HG03039 (cell line): ENCODE measurements at regions not wholly inside any gene's neighbourhood (a gene's known extent, or its start where the extent isn't known, plus 50 kb on each side); places are given as distances from the start of the nearest gene placed in this dataset.
"Not testable (repeated sequence)": the region's sequence is repeated elsewhere in the genome, so short reads cannot be mapped to it uniquely, and the experiment has no call there.

ENCODE experiments used
- ATAC-seq: cut with Tn5 transposase; IDR thresholded peaks from one replicate; pipeline ENCODE4 v1.9.1; 2021; ENCODE audit warnings: mild to moderate bottlenecking, moderate library complexity; ENCODE audit not compliant: unreplicated experiment

DNA sequence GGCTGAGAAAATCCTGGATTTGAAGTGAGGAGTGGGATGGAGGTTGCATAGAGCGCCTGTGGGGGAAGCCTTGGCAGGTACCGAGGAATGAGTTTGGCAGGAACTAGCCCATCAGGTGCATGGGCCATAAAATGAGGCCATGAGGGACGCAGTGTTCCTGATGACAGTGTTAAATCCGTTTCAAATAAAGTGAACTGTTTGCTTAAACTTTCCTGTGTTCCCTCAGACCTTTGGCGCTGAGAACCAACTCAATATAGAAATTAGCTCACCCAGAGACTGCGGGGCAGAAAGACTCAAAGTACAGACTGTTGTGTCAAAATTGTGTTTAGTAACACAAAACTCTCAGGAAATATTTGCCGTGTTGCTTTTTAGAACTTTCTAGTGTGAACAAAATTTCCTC, 250.0 kb upstream of the NR3C2 start:
- ATAC-seq = no peak

DNA sequence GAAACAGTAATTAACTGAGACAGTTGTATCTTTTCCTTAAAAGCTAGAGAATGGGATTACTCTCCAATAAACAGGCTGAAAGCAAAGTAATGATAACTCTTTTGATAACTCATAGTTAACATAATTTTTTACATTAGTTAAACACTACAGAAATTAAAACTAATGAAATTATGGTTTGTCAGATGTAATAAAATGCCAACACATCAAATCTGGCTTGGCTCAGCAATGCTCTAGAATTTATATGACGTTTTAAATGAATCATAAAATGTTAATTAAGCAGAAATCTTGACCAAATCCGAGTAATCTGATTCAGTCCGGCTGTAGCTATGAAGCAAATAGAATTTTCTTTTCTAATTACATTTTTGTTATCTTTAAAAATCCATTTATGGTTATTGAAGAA, 244.2 kb upstream of the NR3C2 start:
- ATAC-seq = no peak

DNA sequence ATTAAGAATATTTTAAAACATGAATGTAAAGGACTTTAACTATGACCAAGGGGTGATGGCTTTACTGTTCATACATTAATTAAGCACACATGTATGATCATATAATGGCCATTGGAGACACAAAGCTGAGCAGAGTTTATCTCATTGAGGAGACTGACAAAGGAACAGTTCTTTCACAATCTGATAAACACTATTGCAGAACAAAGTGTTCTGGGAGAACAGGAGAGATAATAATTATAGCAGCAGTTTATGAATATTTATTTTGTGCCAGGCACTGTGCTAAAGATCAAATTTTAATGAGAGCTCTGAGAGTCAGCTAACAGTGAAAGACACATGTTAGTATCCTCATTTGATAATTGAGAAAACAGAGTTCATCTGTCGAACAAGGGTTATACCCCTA, 242.4 kb upstream of the NR3C2 start:
- no peak for ATAC-seq

DNA sequence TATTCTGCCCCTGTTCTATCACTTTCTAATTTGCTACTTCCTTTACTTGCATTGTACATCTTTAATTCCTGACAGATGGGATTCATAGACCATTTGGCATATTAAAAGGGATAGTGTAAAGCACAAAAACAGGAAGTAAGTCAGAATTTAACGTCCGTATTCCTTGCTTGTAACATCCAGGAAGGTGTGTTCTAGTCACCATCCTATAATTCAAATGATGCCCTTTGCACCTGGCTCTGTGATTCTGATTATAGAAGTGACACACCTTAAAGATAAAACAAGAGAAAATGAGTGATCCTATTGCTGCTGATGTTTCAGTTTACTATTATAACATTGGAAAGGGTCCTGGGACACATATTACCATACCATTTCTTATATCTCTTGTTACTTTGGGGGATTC, 238.7 kb upstream of the NR3C2 start:
- no peak for ATAC-seq

DNA sequence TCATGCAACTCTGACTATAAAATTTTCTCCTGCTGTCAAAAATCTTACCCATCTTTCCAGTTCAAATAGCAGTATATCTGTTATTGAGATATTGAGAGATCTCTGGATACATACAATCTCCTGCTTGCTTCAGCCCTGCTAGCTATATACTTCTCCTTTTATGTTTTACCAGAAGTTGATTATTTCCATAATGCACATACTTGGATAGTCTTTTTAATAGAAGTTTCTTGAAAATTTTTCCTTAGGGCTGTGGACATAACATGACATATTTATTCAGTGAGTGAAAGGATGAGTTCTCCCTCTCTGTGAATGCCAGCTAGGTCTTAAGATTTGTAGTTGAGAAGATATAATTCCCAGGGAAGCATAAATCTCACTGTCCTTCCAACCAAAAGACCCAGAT, 234.1 kb upstream of the NR3C2 start:
- no peak for ATAC-seq

DNA sequence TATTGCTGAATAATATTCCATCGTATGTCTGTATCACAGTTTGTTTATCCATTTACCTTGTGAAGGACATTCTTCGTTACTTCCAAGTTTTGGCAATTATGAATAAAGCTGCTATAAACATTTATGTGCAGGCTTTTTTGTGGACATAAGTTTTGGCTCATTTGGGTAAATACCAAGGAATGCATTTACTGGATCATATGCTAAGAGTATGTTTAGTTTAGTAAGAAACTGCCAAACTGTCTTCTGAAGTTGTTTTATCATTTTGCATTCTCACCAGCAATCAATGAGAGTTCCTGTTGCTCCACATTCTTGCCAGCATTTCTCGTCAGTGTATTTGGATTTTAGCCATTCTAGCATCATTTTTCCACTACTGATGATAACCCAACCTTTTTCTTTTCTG, 232.7 kb upstream of the NR3C2 start:
- ATAC-seq = no peak

DNA sequence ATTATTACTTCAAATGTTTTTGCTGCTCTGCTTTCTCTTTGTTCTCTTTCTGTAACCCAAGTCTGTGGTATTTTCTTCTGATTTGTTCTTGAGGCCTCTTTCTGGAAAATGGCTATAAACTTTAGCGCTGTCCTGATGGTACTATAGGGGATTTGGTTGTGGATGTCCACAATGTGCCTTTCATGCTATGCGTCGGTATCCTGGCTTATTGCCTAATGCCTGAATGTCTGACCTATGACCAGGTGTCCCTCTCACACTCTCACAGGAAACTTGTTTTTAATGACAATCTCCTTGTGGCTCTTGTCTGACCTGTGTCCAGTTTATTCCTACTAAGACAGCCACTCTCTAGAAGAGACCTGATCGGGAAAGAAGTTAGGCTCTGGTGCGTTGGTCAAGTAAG, 222.4 kb upstream of the NR3C2 start:
- no peak for ATAC-seq

DNA sequence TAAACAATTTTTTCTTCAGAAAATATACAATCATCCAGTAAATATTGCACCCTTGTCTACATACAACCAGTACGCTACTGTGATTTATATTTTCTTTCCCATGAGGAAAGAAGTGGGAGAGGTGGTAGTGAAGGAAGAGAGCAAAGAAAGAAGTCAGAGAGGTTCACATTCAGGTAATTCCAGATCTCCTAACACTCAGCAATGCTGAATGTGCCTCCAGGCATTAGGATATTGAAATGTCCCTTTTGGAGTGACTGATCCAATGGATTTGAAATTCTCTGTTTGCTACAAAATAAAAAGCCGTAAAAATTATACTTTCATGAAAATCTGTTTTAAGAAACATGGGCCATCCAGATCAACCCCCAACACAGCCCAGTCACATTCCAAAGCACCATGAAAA, 211.9 kb upstream of the NR3C2 start:
- no peak for ATAC-seq

DNA sequence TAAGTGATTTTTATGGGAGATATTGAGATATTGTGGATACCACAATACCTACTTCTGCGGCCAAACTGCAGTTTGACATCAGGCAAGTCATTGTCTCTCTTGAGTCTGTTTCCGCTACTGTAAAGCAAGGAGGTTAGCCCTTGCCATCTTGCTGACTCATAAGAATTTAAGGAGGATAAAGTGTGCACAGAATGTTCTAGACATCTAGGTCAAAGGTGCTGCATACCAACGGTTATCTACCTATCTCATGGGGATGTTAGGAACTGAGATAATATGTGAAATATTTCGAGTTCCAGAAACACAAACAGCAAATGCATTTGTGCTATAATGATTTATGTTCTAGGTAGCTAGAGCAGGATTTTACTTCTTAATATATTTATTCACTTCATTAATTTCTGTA, 211.5 kb upstream of the NR3C2 start:
- ATAC-seq = no peak

DNA sequence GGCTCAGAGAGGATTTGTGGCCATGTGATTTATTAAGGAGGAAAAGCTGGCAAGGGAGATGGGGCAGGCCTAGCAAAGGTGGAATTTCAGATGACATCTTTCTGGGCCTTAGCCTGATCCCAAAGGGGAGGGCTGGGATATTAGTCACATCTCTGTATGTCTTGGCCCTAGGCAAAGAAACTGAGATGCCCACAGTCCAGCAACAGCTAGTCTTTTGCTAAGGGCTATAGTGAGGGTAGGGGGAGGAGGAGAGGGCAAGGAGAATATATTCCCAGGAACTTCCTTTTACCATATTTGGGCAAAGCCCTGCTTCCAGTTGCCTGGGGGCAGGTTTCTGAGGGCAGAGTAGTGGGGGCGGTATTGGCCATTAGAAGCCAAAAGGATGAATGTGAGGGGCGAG, 209.8 kb upstream of the NR3C2 start:
- ATAC-seq = no peak

DNA sequence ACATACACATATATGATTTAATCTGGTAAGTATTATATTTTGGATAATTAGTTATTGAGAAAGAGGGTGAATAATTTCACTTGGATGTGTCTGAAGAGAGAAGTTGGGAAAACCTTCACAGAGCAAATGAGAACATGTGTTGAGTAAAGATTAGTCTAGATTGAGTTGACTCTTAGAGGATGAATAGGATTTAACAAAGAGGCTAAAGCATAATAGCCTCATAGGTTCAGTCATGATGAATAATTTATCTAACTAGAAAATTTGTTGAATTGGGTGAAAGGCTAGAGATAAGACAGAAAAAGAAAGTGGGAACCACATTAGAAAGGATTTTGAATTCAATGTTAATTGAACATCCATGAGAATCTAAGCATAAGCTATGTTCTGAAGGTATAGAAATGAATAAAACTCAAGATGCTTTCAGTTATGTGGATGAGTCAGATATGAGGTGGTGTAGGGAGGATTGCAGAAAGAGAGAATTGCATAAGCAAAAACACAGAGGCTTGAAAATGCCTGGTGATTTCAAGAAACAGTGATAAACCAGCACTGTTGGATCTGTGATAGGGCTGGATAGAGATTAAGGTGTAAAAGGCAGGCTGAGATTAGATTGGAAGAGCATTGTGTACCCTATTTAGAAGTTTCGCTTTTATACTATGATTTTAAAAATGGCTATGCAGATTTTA, 207.6 kb upstream of the NR3C2 start:
- no peak for ATAC-seq

DNA sequence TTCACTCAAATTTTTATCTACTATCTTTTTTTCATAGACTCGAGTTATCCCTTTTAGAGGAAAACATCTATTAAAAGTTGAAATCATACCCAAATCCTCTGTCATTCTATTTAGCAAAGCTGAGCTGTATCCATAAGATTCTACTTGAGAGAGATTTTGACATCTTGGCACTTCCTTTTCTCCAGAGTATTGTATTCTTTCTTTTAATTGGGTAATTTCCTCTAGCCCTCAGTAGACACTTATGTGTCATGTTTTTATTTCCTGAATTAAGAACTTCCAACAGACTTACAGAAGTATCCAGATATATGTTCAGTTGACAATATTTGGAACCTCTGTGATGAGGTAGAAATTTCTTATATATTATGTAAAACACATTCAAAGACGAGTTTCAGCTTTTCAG, 201.6 kb upstream of the NR3C2 start:
- no peak for ATAC-seq

DNA sequence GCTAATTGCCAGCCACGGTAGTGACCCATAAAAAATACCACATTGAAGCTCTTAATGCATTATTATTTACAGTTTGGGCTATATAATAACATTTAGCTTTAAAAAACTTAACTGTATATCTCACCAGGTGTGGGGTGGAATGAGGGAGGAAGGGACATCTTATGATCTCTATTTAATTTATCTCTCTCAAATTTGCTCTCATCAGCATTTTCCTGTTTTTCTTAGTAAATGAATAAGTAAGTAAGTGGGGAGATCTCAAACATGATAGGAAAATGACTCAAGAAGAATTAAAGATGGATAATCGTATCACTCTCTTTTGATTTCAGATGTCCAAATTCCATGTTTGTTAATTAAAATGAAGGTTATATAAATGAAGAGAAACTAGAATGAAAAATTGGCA, 200.7 kb upstream of the NR3C2 start:
- ATAC-seq = no peak

DNA sequence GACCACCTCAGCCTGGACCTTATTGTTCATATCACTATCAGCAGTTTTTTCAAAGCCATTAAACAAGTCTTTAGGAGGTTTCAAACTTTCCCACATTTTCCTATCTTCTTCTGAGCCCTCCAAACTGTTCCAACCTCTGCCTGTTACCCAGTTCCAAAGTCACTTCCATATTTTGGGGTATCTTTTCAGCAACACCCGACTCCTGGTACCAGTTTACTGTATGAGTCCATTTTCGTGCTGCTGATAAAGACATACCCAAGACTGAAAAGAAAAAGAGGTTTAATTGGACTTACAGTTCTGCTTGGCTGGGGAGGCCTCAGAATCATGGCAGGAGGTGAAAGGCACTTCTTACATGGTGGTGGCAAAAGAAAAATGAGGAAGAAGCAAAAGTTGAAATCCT, 195.9 kb upstream of the NR3C2 start:
- ATAC-seq = not testable (repeated sequence)

DNA sequence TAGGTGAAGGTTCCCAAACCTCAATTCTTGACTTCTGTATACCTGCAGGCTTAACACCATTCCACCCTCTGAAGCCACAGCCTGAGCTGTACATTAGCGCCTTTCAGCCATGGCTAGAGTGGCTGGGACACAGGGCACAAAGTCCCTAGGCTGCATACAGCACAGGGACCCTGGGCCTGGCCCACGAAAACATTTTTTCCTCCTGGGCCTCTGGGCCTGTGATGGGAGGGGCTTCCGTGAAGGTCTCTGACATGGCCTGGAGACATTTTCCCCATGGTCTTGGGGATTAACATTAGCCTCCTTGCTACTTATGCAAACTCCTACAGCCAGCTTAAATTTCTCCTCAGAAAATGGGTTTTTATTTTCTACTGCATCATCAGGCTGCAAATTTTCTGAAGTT, 195.2 kb upstream of the NR3C2 start:
- not testable (repeated sequence) for ATAC-seq

DNA sequence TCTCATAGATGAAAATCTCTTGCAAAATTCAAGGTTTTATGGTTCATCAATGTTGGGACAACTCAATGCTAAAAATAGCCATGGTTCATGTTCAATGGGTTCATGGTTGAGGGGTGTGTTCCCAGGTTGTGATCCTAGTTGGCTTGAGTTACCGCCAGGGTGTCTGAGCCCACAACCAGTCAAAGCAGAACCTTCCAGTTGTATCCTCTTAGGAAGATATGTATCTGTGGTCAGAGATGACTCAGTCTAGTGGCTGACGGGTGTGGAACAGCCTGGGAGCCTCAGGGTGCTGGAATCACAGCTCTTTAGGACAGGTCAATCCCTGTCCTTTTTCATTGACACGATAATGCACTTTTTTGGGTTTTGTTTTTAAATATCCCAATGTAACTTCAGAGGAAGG, 192.3 kb upstream of the NR3C2 start:
- no peak for ATAC-seq

DNA sequence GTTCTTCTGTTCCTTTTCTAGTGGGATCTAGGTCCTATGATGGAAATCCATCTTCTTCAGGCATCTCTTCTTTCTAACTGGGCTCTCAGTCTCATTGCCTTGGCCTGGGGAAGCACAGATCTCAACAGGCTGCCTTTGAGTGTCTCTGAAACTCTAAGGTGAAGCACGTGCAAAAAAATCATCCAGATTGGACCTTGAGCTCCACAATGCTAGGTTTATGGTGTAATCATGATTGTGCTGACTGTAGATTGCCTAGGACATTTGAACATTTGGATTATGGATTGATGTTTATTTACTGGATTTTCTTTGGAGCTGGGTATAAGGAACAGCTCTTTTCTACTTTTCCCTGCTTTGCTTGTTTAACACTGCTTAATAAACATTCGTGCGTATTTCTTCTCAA, 191.5 kb upstream of the NR3C2 start:
- ATAC-seq = no peak

DNA sequence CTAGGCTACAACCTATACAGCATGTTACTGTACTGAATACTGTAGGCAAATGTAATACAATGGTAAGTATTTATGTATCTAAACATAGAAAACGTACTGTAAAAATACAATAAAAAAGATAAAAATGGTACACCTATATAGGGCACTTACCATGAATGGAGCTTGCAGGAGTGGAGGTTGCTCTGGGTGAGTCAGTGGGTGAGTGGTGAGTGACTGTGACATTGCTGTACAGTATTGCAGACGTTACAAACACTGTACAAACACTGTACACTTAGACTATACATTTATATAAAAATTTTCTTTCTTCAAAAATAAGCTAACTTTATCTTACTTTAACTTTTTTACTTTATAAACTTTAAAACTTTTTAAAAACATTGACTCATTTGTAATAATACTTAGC, 190.3 kb upstream of the NR3C2 start:
- no peak for ATAC-seq

DNA sequence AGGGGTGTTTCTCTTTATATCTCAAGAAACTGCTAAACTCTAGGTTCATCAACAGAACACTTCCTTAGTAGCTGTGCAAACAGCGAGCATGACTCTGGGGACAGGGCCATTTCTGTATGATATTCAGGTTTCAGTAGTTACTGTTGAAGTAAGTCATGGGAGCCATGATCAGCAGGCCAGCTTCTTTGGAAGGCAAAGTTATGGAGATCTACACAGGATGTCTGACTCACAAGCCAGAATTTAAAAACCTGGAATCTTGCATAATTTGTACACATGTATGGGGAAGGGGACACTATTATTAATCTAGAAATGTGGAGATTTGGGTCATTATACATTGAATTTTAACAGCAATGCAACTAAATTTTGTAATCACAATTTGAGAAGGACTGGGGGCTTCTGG, 187.8 kb upstream of the NR3C2 start:
- no peak for ATAC-seq

DNA sequence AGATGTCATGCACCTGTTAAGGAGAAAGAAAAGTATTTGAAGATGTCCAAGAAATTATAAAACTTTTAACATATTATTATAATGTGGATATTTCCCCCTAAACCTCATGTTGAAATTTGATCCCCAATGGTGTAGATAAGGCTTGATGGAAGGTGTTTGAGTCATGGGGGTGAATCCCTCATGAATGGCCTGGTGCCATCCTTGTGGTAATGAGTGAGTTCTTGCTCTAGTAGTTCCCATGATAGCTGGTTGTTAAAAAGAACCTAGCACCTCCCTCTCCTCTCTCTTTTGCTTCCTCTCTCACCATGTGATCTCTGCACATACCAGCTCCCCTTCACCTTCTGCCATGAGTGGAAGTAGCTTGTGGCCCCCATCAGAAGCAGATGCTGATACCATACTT, 176.6 kb upstream of the NR3C2 start:
- no peak for ATAC-seq

DNA sequence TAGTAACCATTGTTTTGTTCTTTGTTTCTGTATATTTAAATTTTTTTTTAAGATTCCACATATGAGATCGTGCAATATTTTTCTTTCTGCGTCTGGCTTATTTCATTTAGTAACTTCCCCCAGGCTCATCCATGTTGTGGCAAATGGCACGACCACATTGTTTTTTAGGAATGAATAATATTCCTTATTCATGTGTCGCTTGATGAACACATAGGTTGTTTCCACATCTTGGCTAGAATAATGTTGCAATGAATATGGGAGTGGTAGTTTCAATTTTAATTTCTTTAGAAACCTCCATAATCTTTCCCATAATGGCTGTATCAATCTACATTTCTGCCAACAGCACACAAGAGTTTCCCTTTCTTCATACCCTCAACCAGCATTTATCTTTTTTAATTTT, 166.8 kb upstream of the NR3C2 start:
- ATAC-seq = no peak

DNA sequence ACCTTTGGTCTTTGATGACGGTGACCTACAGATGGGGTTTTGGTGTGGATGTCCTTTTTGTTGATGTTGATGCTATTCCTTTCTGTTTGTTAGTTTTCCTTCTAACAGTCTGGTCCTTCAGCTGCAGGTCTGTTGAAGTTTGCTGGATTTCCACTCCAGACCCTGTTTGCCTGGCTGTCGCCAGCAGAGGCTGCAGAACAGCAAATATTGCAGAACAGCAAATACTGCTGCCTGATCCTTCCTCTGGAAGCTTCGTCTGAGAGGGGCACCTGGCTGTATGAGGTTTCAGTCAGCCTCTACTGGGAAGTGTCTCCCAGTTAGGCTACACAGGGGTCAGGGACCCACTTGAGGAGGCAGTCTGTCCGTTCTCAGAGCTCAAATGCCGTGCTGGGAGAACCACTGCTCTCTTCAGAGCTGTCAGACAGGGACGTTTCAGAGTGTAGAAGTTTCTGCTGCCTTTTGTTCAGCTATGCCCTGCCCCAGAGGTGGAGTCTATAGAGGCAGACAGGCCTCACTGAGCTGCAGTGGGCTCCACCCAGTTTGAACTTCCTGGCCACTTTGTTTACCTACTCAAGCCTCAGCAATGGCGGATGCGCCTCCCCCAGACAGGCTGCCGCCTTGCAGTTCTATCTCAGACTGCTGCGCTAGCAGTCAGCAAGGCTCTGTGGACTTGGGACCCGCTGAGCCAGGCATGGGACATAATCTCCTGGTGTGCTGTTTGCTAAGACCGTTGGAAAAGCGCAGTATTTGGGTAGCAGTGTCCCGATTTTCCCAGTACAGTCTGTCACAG, 156.4 kb upstream of the NR3C2 start:
- ATAC-seq = not testable (repeated sequence)

DNA sequence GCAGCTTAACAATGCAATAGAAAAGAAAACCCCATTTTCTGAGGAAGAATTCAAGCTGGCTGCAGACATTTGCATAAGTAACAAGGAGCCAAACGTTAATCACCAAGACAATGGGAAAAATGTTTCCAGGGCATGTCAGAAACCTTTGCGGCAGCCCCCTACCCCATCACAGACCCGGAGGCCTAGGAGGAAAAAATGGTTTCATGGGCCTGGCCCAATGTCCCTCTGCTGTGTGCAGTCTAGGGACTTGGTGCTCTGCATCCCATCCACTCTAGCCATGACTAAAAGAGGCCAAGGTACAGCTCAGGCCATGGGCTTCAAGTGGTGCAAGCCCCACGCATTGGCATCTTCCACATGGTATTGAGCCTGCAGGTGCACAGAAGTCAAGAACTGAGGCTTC, 147.0 kb upstream of the NR3C2 start:
- ATAC-seq = no peak
